ENCODE measurements at regions not wholly inside any gene's neighbourhood (a gene's known extent, or its start where the extent isn't known, plus 50 kb on each side); places are given as distances from the start of the nearest gene placed in this dataset.
"Not testable (repeated sequence)": the region's sequence is repeated elsewhere in the genome, so short reads cannot be mapped to it uniquely, and the experiment has no call there.

DNA sequence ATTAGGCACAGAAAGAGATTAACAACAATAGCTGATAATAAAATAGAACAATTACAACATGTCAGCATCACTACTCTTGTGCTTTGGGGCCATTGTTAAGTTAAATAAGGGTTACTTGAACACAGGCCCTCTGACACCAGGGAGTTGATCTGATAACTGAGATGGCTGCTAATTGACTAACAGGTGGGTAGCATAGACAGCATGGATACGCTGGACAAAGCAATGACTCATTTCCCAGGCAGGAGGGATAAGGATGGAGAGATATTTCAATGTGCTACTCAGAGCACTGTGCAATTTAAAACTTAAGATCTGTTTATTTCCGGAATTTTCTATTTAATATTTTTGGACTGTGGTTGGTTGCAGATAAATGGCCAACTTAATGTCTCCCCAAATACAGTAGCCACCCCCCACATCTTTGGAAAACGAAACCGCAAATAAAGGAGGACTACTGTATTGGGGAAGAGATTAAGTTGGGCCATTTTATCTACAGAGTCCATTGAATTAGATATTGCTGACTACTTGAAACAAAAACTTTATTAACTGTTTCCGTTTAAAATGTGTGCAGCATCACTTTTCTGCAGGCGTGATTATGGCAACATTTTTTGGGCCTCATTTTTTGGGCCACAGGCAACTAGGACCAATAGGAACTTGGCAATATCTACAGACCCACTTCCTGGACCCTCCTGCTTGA lies 200.6 kb upstream of the KLF3 start:
- DNase-seq (ENCODE audit: low read depth) = no peak

- no peak for DNase-seq (ENCODE audit: low read depth)
These were observed 199.7 kb upstream of the KLF3 start for GRCh38 chr4:38464328-38464727.

DNA sequence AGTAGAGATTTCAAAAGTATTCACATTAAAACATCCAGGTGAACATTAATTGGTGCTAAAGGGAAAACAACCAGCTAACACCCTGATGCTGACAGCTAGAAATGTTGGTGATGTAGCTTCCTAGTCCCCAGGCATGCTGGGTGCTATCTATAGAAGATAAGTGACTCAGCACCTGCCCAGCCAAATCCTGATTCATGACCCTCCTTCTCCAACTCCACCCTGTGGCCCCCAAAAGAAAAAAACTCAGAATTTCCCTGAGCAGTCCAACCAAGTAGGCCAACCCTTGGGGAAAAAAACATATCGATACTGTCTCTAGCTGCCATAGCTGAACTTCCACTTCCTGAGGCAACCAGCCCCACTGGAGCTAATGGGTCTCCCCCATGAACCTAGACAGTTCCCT lies 197.6 kb upstream of the KLF3 start:
- DNase-seq (ENCODE audit: low read depth) = peak; percentile 36

- no peak for DNase-seq (ENCODE audit: low read depth)
These were observed 196.7 kb upstream of the KLF3 start for GRCh38 chr4:38467296-38467695.

- DNase-seq (ENCODE audit: low read depth) = no peak
These were observed 195.6 kb upstream of the KLF3 start for GRCh38 chr4:38468339-38468866.

DNA sequence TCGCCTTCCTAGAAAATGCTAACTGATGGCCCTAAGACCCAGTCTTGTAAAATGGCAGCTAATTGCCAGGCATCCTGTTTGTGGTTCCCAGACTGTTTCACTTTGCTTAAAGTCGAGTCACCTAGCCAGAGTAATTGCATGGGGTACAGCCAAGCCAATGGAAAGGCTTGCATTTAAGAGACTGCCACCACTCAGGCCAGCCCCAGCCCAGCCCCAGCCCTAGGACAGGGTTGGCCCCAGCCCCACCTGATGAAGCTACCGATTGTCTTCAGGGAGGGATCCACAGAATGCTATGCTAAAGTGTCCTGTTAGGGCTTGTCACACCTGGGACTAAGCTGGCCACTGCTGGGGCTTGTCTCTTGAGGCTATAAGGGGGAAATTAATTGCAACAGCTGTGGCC lies 194.6 kb upstream of the KLF3 start:
- no peak for DNase-seq (ENCODE audit: low read depth)

DNA sequence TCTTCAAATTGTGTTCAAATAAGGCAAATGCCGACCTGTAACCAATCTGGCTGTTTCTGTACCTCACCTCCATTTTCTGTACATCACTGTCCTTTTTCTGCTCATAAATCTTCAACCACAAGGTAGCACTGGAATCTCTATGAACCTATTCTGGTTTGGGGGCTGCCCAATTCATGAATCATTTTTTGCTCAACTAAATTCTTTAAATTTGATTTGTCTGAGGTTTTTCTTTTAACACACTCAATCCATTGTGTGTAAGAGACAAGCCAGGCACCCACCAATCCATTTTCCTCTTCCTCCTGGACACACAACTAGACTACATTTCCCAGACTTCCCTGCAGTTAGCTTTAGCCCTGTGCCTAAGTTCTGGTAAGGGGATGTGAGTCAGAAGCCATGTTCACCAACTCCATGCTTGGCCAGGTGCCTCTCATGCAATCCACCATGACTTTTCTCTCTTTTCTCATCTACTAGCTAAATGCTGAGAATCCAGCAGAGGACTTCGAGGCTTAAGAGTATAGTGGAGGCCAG lies 193.2 kb upstream of the KLF3 start:
- DNase-seq (ENCODE audit: low read depth) = peak; percentile 48

DNA sequence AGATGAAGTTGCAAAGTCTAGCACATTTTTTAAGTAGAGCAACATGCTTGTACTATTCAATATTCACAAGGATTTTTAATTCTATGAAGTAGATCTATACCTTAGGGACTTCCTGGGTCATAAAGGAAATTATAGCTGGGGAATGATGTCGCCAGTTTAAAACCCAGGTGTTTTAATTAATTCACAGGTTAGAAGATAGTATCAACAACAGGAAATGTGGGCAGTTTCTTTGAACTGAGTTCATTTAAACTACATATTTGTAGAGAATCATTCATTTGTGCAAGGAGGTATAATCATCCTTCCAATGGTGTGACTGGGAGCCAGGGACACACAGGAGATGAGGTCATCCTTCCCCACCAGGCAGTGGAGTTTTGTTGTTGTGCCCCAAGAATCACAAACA lies 181.3 kb upstream of the KLF3 start:
- no peak for DNase-seq (ENCODE audit: low read depth)

GRCh38 chr4:38483628-38484027 lies 180.4 kb upstream of the KLF3 start:
- DNase-seq (ENCODE audit: low read depth) = not testable (repeated sequence)

GRCh38 chr4:38489011-38489861 lies 174.8 kb upstream of the KLF3 start:
- no peak for DNase-seq (ENCODE audit: low read depth)

- DNase-seq (ENCODE audit: low read depth) = peak; percentile 77
These were observed 173.9 kb upstream of the KLF3 start for GRCh38 chr4:38489924-38490639.

DNA sequence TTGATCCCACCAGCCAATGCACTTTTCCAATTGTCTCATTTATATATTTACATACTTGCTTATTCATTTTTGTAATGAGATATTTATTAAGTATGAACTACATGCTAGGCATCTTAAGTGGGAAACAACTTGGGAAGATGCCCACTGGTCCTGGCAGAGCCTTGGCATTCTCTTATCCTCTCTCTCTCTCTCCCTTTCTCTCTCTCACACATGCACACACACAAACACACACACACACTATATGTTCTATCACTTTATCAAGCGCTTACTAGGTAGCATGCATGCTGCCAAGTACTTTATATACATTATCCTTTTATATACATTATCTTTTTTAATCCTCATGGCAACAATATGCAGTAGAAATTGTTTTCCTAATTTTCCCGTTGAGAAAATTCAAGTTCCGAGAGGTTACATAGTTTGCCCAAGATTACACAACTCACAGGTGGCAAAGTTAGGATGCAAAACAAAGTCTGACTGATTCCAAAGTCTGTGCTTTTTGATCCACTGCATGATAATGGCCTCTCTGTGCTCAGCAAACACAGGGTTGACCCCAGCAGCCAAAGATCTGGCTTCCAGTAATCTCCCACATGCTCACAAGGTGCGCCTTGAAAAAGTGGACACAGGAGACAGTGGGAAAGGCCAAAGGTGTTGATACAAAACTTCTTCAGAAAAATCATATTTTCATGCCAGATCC lies 173.1 kb upstream of the KLF3 start:
- no peak for DNase-seq (ENCODE audit: low read depth)

DNA sequence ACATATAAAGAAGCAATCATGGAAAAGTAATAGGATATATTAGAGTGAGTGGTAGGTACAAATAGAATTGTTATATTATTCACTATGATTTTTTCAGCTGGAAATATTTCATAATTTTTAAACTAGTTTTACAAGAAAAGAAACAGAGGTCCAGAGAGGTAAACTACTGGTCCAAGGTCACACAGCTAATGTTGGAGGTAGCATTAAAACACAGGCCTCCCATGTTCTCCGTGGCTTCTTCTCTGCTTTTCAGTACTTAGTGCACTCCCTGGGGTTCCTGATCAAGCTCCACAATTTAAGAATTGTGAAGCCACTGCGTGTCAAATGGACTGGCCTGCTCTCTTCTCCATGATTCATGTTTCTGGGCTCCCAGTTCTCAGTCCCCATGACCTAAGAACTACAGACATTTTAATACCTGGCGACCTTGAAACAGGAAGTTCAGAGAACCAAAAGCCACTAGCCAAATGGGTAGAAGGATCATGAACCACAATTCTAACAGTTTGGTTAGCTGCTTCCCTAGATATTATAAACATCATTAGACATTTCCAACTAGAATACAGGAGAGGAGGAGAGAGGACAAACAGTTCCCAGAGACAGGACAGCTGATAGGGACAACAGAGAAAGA lies 172.0 kb upstream of the KLF3 start:
- no peak for DNase-seq (ENCODE audit: low read depth)

GRCh38 chr4:38493066-38493465 lies 170.9 kb upstream of the KLF3 start:
- DNase-seq (ENCODE audit: low read depth) = no peak

- no peak for DNase-seq (ENCODE audit: low read depth)
These were observed 168.6 kb upstream of the KLF3 start for GRCh38 chr4:38495446-38495845.

DNA sequence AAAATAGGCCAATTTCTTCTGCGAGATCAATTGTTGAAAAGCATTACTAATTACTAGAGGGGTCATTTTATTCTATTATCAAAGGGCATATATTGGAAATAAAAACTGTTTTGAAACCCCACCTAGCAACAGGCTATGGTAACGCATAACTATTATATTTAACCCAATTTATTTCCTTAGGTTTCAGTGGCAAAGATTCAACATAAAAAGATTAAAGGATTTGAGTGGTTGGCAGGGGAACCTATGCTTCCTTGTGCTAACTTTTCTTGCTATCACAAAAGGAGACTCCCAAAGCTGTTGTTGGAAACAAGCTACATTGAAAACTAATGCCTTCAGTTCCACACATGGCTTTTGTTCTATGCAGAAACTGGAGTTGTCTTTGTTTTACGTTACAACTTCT lies 166.9 kb upstream of the KLF3 start:
- DNase-seq (ENCODE audit: low read depth) = no peak

- no peak for DNase-seq (ENCODE audit: low read depth)
These were observed 164.9 kb upstream of the KLF3 start for GRCh38 chr4:38499101-38499500.

DNA sequence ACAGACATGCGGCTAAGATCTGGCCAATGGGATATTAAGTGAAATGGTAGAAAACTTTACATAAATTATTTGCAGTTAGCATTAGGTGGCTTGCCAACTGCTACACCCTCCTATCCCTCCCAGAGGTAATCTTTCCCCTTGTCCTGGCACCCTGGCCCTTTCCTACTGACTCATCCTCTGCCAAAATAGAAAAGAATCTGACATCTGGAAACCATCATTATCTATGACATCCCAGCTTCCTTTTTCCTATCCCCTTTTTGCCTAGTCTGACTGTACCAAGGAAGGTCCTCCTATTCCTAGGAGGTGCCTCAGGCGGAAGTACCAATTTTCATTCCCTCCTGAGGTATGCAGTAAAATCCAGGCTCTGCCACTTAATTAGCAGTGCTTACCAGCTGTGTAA lies 163.6 kb upstream of the KLF3 start:
- DNase-seq (ENCODE audit: low read depth) = no peak

DNA sequence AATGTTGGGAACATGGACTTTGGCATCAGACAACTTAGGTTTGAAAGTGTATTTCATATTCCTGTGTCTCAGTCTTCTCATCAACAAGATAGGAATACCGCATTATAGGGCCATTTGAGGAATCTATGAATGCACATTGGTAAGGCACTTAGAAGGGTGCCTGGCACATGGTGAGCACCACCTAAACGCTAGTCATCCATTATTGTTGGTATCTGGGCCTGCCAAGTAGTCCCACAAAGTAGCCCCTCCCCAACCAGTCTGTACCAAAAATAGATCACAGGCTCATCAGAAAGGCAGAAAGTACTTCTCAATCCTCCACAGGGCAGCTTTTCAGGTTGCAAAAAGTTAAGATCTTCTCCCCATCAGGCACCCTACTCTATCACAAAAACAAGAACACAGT lies 162.3 kb upstream of the KLF3 start:
- no peak for DNase-seq (ENCODE audit: low read depth)

DNA sequence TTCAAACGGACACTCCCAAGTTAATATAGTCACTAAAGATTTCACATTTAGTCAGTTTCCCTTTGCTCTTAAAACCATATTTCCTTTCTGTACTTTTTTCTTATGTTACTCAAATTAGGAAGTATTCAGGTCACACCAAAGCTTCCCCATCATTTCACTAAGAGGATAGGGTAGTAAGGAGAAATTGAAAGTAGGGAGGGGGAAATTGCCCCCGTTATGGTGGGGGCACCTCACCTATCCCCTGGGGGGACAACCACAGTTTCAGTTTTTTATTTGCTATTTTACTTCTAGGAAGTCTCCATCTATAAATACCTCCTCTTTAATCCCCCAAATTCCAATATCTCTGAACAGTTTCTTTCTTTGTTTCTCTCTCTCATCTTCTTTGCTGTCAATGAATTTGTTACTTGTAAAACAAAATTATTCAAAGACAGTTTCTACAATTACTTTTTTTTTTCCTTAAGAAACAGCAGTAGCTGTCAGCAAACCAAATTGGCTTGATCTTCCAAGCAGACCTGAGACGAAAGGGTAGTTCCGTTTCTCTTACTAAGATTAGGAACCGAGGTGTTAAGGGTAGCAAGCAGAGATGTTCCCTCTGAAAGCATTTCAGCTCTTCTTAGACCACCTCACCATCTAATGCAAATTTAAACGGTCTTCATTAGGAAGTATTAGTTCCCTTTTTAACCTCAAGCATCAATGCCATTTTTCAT lies 160.2 kb upstream of the KLF3 start:
- DNase-seq (ENCODE audit: low read depth) = no peak
